ENCODE measurements at regions not wholly inside any gene's neighbourhood (a gene's known extent, or its start where the extent isn't known, plus 50 kb on each side); places are given as distances from the start of the nearest gene placed in this dataset.

GRCh38 chr2:83240611-83241010, 1218.5 kb downstream of the SUCLG1 start:
- no peak for TF ChIP-seq CTCF (IDR thresholded peaks at IDR 0.05; ENCODE audit: control extremely low read depth, extremely low read depth)
- DNase-seq, result no peak
- 55 to 71% methylated on average over 2 of the region's 2 CpGs for WGBS, 2 donors

GRCh38 chr2:83238111-83238510, 1221.0 kb downstream of the SUCLG1 start:
- Histone ChIP-seq H3K36me3 (ENCODE audit: control insufficient read depth in 4 of 4, insufficient read depth in 4 of 4, low read length in 4 of 4) (no peaks in the 10 kb centered on the region), H3K9me3 (ENCODE audit: control insufficient read depth in 4 of 4, insufficient read depth in 3 of 4, low read length in 3 of 4) (no peaks in the 10 kb centered on the region), H3K27ac (ENCODE audit: low read depth in 1 of 2, low read length in 1 of 2) (no peak overlapping the region), H3K9ac (ENCODE audit: insufficient read depth in 1 of 2, low read length in 2 of 2) (no peak overlapping the region), H3K4me3 (no peak overlapping the region), H3K4me1 (ENCODE audit: control insufficient read depth in 5 of 5, insufficient read depth in 5 of 5, low read length in 5 of 5) (no peaks in the 10 kb centered on the region), H3K27me3 (ENCODE audit: control insufficient read depth in 3 of 3, insufficient read depth in 3 of 3, low read length in 2 of 3) (no peaks in the 10 kb centered on the region)
- no peak for DNase-seq
- TF ChIP-seq CTCF (IDR thresholded peaks at IDR 0.05; ENCODE audit: control extremely low read depth, extremely low read depth), result no peak
- 89 to 95% methylated on average over 2 of the region's 2 CpGs for WGBS, 2 donors
- no peak for ATAC-seq (ENCODE audit: insufficient read depth, low FRiP score)

More at GRCh38 chr2:83240611-83241010, 1218.5 kb downstream of the SUCLG1 start:
- H3K4me1 ChIP-seq (ENCODE audit: control insufficient read depth in 5 of 5, insufficient read depth in 5 of 5, low read length in 5 of 5), result no peaks in the 10 kb centered on the region
- H3K27me3 ChIP-seq (ENCODE audit: control insufficient read depth in 3 of 3, insufficient read depth in 3 of 3, low read length in 2 of 3), result no peaks in the 10 kb centered on the region
- H3K4me3 ChIP-seq, result no peak overlapping the region
- no peak overlapping the region for H3K27ac ChIP-seq (ENCODE audit: low read depth in 1 of 2, low read length in 1 of 2)
- no peaks in the 10 kb centered on the region for H3K36me3 ChIP-seq (ENCODE audit: control insufficient read depth in 4 of 4, insufficient read depth in 4 of 4, low read length in 4 of 4)
- H3K9me3 ChIP-seq (ENCODE audit: control insufficient read depth in 4 of 4, insufficient read depth in 3 of 4, low read length in 3 of 4), result peaks cover 0 to 2% (median 0%) of the 10 kb centered on the region in 4 donors
- ATAC-seq (ENCODE audit: insufficient read depth, low FRiP score), result no peak
- H3K9ac ChIP-seq (ENCODE audit: insufficient read depth in 1 of 2, low read length in 2 of 2), result no peak overlapping the region

- no peak for ATAC-seq (ENCODE audit: insufficient read depth, low FRiP score)
Measured at GRCh38 chr2:83234246-83234645, 1224.8 kb downstream of the SUCLG1 start.

More at GRCh38 chr2:83234246-83234645, 1224.8 kb downstream of the SUCLG1 start:
- Histone ChIP-seq H3K4me1 (ENCODE audit: control insufficient read depth in 5 of 5, insufficient read depth in 5 of 5, low read length in 5 of 5) (no peaks in the 10 kb centered on the region), H3K27ac (ENCODE audit: low read depth in 1 of 2, low read length in 1 of 2) (no peak overlapping the region), H3K4me3 (no peak overlapping the region), H3K9me3 (ENCODE audit: control insufficient read depth in 4 of 4, insufficient read depth in 3 of 4, low read length in 3 of 4) (peaks cover 0 to 3% (median 0%) of the 10 kb centered on the region in 4 donors), H3K27me3 (ENCODE audit: control insufficient read depth in 3 of 3, insufficient read depth in 3 of 3, low read length in 2 of 3) (no peaks in the 10 kb centered on the region), H3K9ac (ENCODE audit: insufficient read depth in 1 of 2, low read length in 2 of 2) (no peak overlapping the region), H3K36me3 (ENCODE audit: control insufficient read depth in 4 of 4, insufficient read depth in 4 of 4, low read length in 4 of 4) (no peaks in the 10 kb centered on the region)
- TF ChIP-seq CTCF (IDR thresholded peaks at IDR 0.05; ENCODE audit: control extremely low read depth, extremely low read depth), result no peak
- DNase-seq, result no peak
